CD1c-positive myeloid dendritic cell (primary cell): ENCODE measurements at regions not wholly inside any gene's neighbourhood (a gene's known extent, or its start where the extent isn't known, plus 50 kb on each side); places are given as distances from the start of the nearest gene placed in this dataset.

Experiments used
- DNase-seq: peaks from one replicate; pipeline ENCODE4 v3.0.0-alpha.2; 2016; ENCODE audit errors: extremely low spot score

DNA sequence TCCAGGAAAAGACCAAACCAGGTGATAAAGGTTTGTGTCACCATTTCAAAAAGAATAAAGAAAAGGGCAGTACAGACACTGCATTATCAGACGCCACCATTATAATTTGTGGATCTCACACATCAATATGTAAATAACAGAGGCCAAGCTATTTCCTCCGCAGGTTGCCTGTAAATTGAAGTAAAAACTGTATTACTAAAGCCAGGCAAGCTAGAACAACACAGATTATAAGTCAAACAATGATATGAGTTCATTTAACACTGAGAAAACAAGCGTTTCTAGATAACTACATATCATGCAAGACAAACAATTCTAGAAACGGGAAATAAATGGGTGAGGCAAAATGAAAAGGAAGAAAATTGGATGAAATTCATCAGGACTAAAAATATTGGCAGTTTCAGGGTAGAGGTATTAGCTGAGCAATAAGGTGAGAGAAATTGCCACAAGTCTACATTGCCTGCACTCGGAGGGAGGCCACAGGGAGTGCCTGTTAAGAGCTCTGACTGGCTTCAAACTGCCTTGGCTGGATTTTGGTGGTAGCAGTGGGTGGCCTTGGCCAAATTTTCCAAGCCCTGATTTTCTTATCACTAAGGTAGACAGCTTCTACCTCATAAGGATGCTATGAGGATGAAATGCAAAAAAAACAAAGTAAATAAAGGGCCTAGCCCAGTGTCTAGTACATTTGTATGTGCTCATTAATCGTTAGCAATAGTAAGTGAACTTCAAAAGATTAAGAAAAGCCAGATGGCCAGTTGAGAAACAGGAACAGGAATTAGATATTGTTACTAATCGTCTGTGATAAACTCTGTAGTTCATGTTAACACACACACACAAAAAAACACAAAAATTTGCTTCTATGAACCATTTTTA, 240.0 kb upstream of the NFE2L3 start:
- DNase-seq: no peak

DNA sequence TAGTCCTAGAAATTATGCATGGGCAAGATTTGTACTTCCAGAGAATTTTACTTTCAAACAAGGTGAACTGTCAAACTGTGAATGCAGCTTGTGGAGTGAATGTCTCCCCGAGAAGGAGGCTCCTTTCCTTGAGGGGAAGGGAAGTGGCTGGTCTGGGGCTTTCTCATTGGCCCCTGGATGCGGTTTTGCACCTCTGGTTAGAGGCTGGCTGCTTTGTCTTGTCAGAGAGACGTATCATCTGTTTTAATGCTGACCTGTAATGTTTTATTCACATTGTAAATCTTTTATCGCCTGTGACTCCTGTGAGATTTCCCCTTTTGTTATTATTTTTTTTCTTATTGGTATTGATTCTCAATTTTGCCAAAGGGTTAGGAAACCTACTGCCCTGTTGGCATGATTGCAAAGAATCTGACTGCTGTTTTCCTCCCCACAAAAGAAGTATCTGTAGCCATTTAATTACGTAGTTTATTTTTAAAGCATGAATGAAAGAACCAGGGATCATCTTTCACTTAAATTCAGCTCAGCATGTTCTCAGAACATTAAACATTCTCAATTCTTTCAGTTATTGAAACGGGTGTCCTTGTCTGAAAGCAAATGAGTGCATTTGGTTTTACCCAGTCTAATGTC, 238.3 kb upstream of the NFE2L3 start:
- no peak for DNase-seq

DNA sequence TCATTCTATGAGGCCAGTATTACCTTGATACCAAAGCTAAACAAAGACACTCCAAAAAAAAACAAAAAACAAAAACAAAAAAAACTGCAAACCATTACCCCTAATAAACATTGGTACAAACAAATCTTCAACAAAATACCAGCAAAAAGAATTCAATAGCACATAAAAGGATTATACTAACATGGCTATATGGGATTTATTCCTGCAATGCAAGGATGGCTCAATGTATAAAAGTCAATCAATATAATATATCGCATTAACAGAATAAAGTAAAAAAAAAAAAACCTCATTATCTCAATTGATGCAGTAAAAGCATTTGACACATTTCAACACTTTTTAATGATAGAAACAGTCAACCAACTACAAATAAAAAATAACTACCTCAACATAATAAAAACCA, 233.3 kb upstream of the NFE2L3 start:
- DNase-seq: no peak

DNA sequence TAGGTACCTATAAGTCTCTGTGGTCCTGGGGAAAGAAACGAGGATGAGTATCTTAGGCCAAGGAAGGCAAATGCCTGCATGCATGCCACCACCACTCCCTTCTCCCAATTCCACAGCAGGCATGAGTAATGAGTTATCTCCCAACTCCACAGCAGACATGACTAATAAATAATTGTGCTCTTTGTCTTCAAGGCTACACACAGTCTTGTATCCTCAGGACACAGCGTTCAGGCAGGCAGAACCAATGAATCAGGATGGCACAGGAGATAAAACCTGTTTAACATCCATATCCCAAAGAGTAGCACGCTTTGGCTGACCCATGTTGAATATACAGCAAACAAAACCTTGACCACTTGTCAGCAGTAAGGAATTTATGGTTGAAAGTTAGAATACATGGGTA, 229.7 kb upstream of the NFE2L3 start:
- DNase-seq: no peak

DNA sequence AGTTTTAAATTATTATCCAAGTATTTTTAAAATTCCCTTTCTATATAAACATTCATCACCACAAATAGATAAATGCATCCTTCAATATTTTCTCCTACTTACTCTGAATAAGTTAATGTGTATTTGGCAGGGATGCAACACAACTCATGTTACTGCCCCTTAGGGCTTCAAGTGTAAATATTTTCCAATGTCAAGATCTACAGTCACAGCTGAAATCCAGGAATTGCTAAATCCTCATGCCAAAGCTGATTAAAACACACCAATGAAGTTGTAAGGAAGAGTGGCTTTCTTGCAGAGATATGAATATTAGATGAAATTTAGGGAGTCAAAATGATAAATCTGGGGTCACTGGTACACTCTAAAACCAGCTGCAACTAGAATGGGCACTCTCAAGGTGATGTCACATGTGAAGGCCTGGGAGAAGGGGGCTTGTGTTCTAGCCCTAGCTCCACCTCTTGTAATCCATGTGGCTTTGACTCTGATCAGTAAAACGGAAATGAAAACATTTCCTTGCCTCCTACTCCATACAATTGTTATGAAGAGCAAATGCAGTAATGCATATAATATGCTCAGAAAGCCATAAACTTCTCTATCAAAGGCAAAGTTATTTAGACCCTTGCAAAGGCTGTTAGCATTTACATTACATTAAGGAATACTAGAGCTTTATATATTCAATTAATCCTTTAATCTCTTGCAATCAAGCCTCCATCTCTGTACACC, 228.1 kb upstream of the NFE2L3 start:
- DNase-seq: no peak

DNA sequence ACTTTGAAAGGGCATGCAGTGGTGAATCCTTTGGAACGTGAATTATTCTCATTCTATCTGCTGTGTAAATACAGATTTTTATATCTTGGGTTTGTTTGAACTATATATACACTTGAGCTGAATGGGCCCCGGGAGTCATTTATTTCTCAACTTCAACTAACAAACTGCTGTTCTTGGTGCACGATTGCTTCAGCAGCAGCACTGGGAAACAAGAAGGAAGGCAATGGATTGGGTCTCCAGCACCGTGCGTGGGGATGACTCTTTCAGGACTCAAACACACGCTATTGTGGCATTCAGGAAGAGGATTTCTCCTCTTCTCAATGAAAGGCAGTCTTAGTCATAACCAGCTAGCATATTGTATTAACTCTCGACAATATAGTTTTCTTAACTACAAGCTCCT, 226.0 kb upstream of the NFE2L3 start:
- DNase-seq: peak; percentile 64

DNA sequence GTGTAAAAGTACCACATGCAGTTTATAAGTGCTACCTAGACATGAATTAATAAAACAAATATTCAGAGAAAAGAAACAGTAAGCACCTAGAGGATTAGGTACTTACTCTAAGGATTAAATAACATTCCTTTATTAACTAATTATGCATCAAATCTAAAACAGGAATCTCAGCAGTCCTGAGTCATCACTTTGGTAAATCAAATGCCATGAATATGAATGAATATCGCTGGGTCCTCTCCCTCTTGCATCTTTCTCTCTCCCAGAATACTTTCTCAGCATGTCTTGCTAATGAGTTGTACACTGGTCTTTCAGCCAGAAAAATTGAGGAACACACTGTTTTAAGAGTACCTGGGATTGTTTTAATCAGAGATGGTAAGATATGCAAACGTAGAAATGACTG, 225.5 kb upstream of the NFE2L3 start:
- no peak for DNase-seq

DNA sequence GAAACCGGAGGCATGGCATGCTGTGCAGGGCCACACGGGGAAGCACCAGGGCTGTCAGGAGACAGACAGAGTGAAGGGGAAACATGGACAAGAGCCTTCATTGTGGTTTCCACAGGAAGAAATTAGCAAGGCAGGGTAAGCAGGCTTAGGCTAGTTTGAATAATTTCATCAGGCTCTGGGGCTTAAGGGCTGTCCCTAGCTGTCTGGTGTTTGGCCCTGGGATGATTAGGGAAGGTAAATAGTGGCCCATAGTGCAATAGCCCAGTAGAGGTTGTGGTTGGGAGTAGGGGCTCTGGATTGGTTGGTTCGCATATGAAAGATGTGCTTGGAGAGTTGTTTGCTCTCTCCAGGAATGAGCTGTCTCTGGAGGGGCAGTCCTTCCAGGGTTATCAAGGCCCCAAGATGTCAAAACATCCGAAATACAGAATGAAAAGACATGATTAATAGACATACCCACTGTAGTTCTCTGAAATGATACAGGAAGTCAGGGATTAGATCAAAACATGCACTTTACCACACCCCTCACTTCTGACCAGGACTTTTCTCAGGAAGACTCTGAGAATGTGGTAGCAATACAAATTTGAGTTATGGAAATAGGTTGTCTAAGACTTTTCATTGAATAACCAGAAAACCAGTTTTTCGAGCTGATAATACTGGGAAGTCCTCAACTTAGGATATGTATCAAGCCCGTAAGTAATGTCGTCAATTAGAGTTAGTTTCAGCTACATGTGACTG, 224.9 kb upstream of the NFE2L3 start:
- no peak for DNase-seq

DNA sequence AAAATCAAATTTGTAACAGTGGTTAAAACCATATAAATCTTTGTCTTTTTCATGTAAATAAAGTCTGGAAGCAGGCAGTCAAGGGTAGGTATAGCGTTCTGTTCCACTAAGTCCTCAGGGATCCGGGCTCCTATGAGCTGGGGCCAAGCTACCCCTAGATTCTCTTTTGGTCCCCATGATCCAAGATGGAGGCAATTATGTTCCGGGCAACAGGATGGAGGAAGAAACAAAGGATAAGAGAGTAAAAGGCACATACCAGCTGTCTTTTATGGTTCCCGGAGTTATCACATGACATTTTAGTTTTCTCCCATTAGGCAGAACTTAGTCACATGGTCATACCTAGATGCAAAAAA, 224.4 kb upstream of the NFE2L3 start:
- no peak for DNase-seq

DNA sequence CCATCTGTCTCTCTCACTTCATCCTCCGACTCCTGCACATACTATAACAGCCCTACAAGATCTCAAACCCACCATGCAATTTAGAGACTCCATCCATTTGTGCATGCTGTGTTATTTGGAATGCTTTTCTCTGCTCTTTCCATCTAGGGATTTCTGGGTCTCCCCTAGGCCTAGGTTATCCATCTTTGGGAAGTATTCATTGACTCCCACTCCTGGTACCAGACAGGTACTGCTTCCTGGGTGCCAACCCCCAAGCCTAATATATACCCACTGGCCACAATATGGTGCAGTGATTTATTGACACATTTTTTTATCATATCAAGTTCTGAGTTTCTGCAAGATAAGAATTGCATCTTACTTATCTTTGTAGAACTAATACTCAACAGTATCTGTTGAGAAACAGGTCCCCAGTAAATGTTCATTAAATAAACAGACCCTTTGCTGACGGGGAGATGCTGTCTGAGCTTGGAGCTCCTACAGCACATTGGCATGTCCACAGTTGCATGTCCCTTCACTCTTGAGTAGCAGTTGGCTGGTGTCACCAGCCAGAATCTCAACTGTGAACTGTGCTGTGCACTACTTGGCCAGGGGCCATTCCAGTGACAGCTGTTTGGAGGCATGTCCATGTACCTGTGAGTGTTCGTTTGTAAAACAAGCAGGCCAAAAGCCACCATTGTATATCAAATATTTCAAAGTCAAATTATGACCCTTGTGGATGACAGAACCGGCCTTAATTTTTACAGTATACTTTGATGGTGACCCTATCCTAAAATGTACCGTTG, 223.3 kb upstream of the NFE2L3 start:
- DNase-seq: no peak

DNA sequence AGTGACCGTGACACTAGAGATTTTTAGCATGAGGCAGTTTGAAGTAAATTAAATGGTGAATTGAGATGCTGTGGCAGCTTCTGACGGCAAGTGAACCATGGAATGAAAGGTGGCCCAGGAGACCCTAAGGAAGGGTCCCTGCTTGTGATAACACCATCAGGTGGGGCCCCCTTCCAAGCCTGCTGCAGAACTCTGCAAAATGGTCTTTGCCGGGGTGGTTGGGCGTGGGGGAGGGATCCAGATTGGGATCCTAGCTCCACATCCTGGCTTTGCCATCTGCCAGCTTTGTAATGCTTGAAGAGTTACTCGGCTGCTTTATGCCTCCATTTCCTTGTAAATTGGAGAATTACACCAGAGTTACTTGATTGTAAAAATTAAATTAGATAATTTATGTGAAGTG, 222.6 kb upstream of the NFE2L3 start:
- no peak for DNase-seq

DNA sequence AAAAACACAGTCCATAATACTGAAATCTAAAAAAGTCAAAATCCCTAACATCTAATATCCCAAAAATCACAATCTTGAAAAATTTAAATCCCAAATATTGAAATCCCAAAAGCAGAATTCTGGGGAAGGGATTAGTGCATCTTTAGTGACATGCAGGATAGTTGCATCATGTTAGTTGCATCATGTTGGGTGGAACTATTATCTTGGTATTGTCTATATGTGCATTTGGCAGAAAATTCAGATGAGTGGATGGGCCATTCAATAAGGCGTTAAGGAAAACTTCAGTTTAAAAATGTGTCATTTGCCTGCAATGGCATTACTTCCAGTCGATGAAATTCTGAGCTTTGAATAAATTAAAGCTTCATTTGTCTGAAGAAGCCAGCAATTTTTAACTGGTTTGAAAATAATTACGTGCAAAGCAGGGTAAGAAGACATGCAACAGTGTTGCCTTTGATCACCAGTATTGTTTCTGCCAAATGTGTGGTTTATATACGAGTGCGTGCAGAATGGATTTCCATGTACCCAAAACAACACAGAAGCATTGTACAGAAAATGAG, 221.4 kb upstream of the NFE2L3 start:
- DNase-seq: no peak

DNA sequence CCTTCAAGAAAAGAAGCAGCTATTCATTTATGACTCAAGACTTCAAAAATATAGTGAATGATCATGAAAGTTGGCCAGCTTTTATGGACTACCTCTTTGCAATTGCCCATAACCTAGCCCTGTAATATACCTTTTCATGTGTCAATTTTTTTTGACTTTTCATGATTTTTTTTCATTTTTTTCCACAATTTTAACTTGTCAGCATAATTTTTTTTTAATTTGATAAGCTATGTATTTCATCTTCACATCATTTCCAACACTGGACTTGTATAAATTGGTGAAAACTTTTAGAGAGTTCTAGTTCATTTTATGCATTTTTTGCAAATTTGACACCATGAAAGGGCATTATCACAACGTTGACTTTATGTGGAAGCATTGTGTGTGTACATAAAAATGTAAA, 220.8 kb upstream of the NFE2L3 start:
- no peak for DNase-seq

DNA sequence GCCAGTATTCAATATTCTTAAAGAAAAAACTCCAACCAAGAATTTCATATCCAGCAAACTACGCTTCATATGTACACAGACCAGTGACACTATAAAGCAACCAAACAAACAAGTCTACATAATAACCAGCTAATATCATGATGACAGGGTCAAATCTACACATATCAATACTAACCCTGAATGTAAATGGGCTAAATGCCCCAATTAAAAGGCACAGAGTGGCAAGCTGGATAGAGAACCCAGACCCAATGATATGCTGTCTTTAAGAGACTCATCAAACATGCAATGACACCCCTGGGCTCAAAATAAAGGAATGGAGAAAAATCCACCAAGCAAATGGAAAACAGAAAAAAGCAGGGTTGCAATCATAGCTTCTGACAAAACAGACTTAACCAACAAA, 218.1 kb upstream of the NFE2L3 start:
- DNase-seq: no peak

DNA sequence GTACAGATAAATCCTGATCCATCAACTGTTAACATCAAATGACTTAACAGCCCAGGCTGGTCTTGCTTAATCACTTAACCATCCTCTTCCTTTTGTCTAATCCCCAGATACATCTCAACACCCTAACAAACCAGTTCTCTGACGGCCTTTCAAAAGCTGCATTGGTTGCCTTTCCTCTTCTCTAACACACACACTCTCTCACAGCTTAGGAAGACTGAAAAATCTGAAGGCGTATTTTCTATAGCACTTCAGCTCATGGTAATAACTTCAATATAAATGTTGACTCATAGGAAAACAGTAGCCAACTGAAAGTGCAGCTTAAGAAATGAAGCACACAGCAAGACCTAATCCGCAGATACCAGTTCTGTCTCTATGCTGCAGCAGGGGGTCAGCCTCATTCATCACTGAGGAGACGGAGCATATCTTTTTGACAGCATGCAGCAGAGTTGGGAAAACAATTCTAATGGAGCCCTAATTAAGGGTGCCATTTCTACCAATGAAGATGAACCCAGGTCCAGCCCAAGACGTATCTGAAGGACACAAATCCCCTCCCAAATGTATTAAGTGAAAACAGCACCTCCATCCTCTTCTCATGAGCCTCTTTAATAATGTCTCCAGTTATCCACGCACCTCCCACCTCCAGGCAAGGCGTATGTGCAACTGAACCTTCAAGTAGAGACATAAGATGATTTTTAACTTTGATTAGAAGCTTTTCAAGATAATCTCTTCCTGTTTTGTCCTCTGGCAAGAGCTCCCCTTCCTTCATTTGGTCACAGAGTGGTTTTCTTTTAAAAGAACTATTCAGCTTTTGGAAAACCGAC, 211.7 kb upstream of the NFE2L3 start:
- no peak for DNase-seq

DNA sequence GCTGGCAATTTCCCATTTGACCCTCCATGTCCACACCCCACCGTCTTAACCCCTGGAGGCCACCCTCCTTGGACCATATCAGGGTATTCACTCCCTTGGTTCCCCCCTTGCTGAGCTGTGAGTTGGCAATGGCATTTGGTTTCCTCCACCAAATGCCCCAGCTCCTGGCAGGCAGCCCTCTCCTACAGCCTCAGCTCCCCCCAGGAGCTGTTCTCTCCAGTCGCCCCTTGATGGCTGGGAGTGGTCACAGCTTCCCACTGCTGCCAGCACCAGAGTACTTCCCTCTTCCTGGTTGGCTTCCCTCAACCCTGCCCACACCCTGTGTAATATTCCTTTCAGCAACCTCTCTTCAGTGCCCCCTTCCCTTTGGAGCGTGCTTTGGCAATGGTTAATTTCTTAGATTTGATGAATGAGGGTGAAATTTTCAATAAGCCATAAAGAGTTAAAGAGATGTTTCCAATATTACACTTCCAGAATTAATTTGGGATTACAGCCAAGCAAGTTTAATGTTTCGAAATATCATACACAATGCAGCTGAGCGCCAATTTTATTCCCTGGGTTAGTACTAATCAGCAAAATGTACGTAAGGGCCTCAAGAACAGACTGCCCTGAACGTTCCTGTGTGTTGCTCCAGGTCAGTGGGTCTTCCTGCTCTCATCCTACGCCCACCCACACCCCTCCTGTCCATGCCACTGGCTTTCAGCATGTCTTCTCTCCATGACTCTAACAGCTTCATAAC, 207.1 kb upstream of the NFE2L3 start:
- DNase-seq: no peak

DNA sequence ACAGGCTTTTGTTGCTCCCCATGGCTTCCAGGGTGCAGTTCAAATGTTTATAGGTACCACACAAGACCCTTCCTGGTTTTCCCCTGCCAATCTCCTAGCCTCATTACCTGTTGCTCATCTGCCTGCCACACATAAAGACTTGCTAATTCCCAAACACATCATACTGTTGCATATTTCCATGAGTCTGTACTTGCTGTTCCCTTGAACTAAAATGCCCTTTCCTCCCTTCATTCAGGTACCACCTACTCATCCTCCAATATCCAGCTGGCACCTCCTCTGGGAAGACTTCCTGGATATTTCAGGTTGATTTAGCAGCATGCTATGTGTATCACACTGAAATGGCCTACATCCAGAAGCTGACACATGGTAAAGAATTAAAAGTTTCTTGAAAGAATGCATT, 206.4 kb upstream of the NFE2L3 start:
- no peak for DNase-seq

DNA sequence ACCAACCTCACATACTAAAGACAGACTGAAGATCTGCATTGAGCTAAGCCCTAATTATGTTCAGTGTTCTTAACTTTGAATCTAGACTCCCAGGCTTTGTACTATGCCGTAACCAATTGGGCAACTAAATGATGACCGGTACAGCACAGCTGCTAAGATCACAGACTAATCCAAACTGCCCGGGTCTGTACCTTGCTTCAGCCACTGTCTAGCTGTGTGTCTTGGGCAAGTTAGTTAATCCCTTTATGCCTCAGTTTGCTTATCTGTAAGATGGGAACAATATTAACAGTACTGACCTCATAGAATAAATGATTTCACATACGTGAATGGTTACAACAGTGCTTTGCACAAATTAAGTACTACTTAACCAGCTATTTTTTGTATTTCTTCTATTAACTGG, 205.8 kb upstream of the NFE2L3 start:
- DNase-seq: no peak

DNA sequence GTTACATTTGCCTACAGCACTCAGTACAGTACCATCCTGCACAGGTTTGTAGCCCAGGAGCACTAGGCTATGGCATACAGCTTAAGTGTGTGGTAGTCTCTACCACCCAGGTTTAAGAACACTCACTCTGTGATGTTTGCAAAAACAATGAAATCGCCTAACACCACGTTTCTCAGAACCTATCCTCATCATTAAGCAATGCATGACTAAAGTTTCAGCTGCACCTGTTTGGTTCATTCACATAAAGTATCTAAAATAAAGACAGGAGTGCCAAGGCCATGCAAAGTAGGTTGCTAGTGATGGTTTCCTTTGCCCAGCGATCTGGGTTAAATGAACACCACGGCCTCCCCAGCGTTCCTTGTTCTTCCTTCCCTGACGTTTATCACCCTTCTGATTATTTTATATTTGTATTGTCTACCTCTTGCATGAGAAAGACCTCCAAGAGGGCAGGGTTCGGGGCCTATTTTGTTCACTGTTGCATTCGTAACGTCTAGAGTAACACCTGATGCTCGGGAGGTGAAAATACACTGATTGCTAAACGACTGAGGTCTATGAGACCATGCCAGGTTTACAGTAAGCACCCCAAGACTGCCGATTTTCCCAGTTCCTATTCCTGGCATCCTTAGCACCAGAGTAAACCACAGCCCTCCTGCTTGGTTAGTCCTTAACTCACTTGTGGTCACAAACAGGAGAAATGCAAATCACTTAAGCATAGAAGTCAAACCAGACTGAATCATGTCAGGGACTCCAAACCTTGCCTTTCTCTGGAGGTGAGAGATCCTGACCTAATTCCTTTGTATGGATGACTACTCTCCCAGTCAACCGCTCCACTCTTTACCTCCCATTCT, 204.1 kb upstream of the NFE2L3 start:
- no peak for DNase-seq
